Body of pancreas (tissue), 4 donors: ENCODE measurements at regions not wholly inside any gene's neighbourhood (a gene's known extent, or its start where the extent isn't known, plus 50 kb on each side); places are given as distances from the start of the nearest gene placed in this dataset.

Source experiments
- CTCF ChIP-seq, 7 experiments: fragments of 450-650 bp in 4 of 7; fragments of 200-600 bp in 3 of 7; sonication (generic) in 3 of 7; IDR thresholded peaks; one replicate each; pipeline ENCODE4 v1.5.1; 2016 to 2019; ENCODE audit warnings: antibody characterized with exemption in 7 of 7
- POLR2A ChIP-seq, 3 donors: fragments of 450-650 bp; IDR thresholded peaks; one replicate each; pipeline ENCODE4 v1.6.1; 2016; ENCODE audit warnings: antibody characterized with exemption in 3 of 3, mild to moderate bottlenecking in 2 of 3

GRCh38 chr2:17296686-17297085, 221.6 kb downstream of the RAD51AP2 start:
- TF ChIP-seq CTCF (IDR thresholded peaks at IDR 0.05) (no peak), POLR2A (IDR thresholded peaks at IDR 0.05) (no peak)
